GM19238 (cell line): ENCODE measurements at regions not wholly inside any gene's neighbourhood (a gene's known extent, or its start where the extent isn't known, plus 50 kb on each side); places are given as distances from the start of the nearest gene placed in this dataset.

Experiments
- DNase-seq: peaks from one replicate; pipeline ENCODE4 v3.0.0; 2011; ENCODE audit warnings: low spot score; ENCODE audit not compliant: insufficient read length

GRCh38 chr12:91332302-91332701 lies 149.7 kb upstream of the DCN start:
- DNase-seq, result no peak

GRCh38 chr12:91331371-91331770 lies 148.8 kb upstream of the DCN start:
- no peak for DNase-seq

GRCh38 chr12:91328451-91328850 lies 145.8 kb upstream of the DCN start:
- no peak for DNase-seq

GRCh38 chr12:91327889-91328288 lies 145.3 kb upstream of the DCN start:
- no peak for DNase-seq

GRCh38 chr12:91327131-91327530 lies 144.5 kb upstream of the DCN start:
- no peak for DNase-seq

- no peak for DNase-seq
These were observed 143.7 kb upstream of the DCN start for GRCh38 chr12:91326058-91327027.

- no peak for DNase-seq
These were observed 138.4 kb upstream of the DCN start for GRCh38 chr12:91320999-91321398.

- DNase-seq, result no peak
These were observed 136.6 kb upstream of the DCN start for GRCh38 chr12:91319071-91319760.

GRCh38 chr12:91317306-91317705 lies 134.7 kb upstream of the DCN start:
- DNase-seq, result no peak

GRCh38 chr12:91316907-91317269 lies 134.3 kb upstream of the DCN start:
- no peak for DNase-seq

- DNase-seq, result no peak
These were observed 133.7 kb upstream of the DCN start for GRCh38 chr12:91316161-91316906.

GRCh38 chr12:91311081-91311480 lies 128.5 kb upstream of the DCN start:
- no peak for DNase-seq

- no peak for DNase-seq
These were observed 126.8 kb upstream of the DCN start for GRCh38 chr12:91309450-91309849.

GRCh38 chr12:91307957-91308670 lies 125.5 kb upstream of the DCN start:
- DNase-seq, result no peak

- DNase-seq, result no peak
These were observed 107.7 kb upstream of the DCN start for GRCh38 chr12:91290354-91290753.

- no peak for DNase-seq
These were observed 107.3 kb upstream of the DCN start for GRCh38 chr12:91289906-91290305.

GRCh38 chr12:91289072-91289471 lies 106.5 kb upstream of the DCN start:
- DNase-seq, result no peak

- DNase-seq, result no peak
These were observed 105.1 kb upstream of the DCN start for GRCh38 chr12:91287753-91288152.

GRCh38 chr12:91278126-91278525 lies 95.5 kb upstream of the DCN start:
- DNase-seq, result no peak

GRCh38 chr12:91276509-91276908 lies 93.9 kb upstream of the DCN start:
- no peak for DNase-seq

GRCh38 chr12:91275321-91275720 lies 92.7 kb upstream of the DCN start:
- DNase-seq, result no peak
